GM23338 (cell line): ENCODE measurements at regions not wholly inside any gene's neighbourhood (a gene's known extent, or its start where the extent isn't known, plus 50 kb on each side); places are given as distances from the start of the nearest gene placed in this dataset.

Experiments used
- ATAC-seq: fragments of 200-7000 bp; cut with Tn5 transposase; 3 replicates; pipeline ENCODE4 v1.9.1; 2020
- DNase-seq: peaks from one replicate; pipeline ENCODE4 v3.0.0-alpha.2; 2015; ENCODE audit warnings: low spot score
- H2AFZ ChIP-seq: fragments of 200-600 bp; sonication (generic); 2 replicates; pipeline ENCODE4 v1.8.0; 2016; ENCODE audit warnings: antibody characterized with exemption, mild to moderate bottlenecking, moderate library complexity
- H3F3A ChIP-seq: fragments of 200-600 bp; sonication (generic); replicated peaks from 2 replicates; pipeline ENCODE4 v1.8.0; 2017; ENCODE audit warnings: antibody characterized with exemption, mixed run types, low read depth
- H3K27ac ChIP-seq: fragments of 200-600 bp; sonication (generic); 2 replicates; pipeline ENCODE4 v1.6.1; 2016; ENCODE audit warnings: low read depth
- H3K27me3 ChIP-seq: fragments of 200-600 bp; sonication (generic); 2 replicates; pipeline ENCODE4 v1.8.0; 2016; ENCODE audit warnings: mild to moderate bottlenecking, mixed run types, moderate library complexity; ENCODE audit not compliant: insufficient read depth
- H3K36me3 ChIP-seq: fragments of 200-600 bp; sonication (generic); 2 replicates; pipeline ENCODE4 v1.8.0; 2016; ENCODE audit warnings: mild to moderate bottlenecking; ENCODE audit not compliant: insufficient read depth
- H3K4me1 ChIP-seq: fragments of 200-600 bp; sonication (generic); 2 replicates; pipeline ENCODE4 v1.8.0; 2016; ENCODE audit warnings: mild to moderate bottlenecking, moderate library complexity; ENCODE audit not compliant: insufficient read depth
- H3K4me2 ChIP-seq: fragments of 200-600 bp; sonication (generic); 2 replicates; pipeline ENCODE4 v1.7.1; 2017; ENCODE audit warnings: mixed run types
- H3K4me3 ChIP-seq: fragments of 200-600 bp; sonication (generic); 2 replicates; pipeline ENCODE4 v1.6.1; 2016; ENCODE audit warnings: mixed run types
- H3K79me2 ChIP-seq: fragments of 200-600 bp; sonication (generic); replicated peaks from 2 replicates; pipeline ENCODE4 v1.8.0; 2017; ENCODE audit warnings: mild to moderate bottlenecking; ENCODE audit not compliant: insufficient read depth
- H3K9me2 ChIP-seq: fragments of 200-600 bp; sonication (generic); 2 replicates; pipeline ENCODE4 v1.8.0; 2017; ENCODE audit not compliant: insufficient read depth
- H4K20me1 ChIP-seq: fragments of 200-600 bp; sonication (generic); replicated peaks from 2 replicates; pipeline ENCODE4 v1.8.0; 2017; ENCODE audit warnings: mild to moderate bottlenecking; ENCODE audit not compliant: insufficient read depth
- H3K27ac Mint-ChIP-seq: 2 replicates; pipeline ENCODE4 v1.8.0; 2020; ENCODE audit warnings: inconsistent platforms, mild to moderate bottlenecking, moderate library complexity, mixed read lengths
- H3K27me3 Mint-ChIP-seq: 3 replicates; pipeline ENCODE4 v1.8.0; 2022; ENCODE audit warnings: low read depth, mild to moderate bottlenecking, moderate library complexity, mixed read lengths, inconsistent platforms; ENCODE audit not compliant: insufficient read depth, poor library complexity
- H3K36me3 Mint-ChIP-seq: 3 replicates; pipeline ENCODE4 v1.8.0; 2021; ENCODE audit warnings: low read depth, mild to moderate bottlenecking, inconsistent platforms, moderate library complexity, mixed read lengths
- H3K4me1 Mint-ChIP-seq: 3 replicates; pipeline ENCODE4 v1.8.0; 2020; ENCODE audit warnings: mild to moderate bottlenecking, inconsistent platforms, mixed read lengths
- H3K4me3 Mint-ChIP-seq: 3 replicates; pipeline ENCODE4 v1.8.0; 2021; ENCODE audit warnings: moderate library complexity, mild to moderate bottlenecking, inconsistent platforms, mixed read lengths
- H3K9me3 Mint-ChIP-seq: 3 replicates; pipeline ENCODE4 v1.8.0; 2020; ENCODE audit warnings: moderate library complexity, mild to moderate bottlenecking, inconsistent platforms, mixed read lengths
- CREB1 ChIP-seq: fragments of 250-450 bp; sonication (Bioruptor Pico); IDR thresholded peaks from 2 replicates; pipeline ENCODE4 v1.5.0; 2020; ENCODE audit warnings: low read depth, mild to moderate bottlenecking, moderate library complexity
- CTCF ChIP-seq, 2 experiments: fragments of 200-600 bp in 1 of 2; sonication (generic) in 1 of 2; conservative IDR thresholded peaks; 2 replicates each; pipeline versions ENCODE4 v1.5.1 to v1.6.1; 2016 to 2017; ENCODE audit warnings: antibody characterized with exemption in 2 of 2, low read depth in 2 of 2, mild to moderate bottlenecking in 2 of 2, moderate library complexity in 1 of 2
- ETS1 ChIP-seq: IDR thresholded peaks from 2 replicates; pipeline ENCODE4 v1.6.1; 2016; ENCODE audit warnings: antibody characterized with exemption
- EZH2 ChIP-seq: fragments of 200-600 bp; sonication (generic); IDR thresholded peaks from one replicate; pipeline ENCODE4 v1.8.0; 2017; ENCODE audit warnings: antibody characterized with exemption, mild to moderate bottlenecking, low read depth; ENCODE audit not compliant: unreplicated experiment
- EZH2phosphoT487 ChIP-seq: fragments of 200-600 bp; sonication (generic); IDR thresholded peaks from one replicate; pipeline ENCODE4 v1.8.1; 2018; ENCODE audit warnings: antibody characterized with exemption; ENCODE audit not compliant: unreplicated experiment
- JUNB ChIP-seq: IDR thresholded peaks from one replicate; pipeline ENCODE4 v1.6.1; 2016; ENCODE audit warnings: antibody characterized with exemption; ENCODE audit not compliant: unreplicated experiment
- NANOG ChIP-seq: IDR thresholded peaks from 2 replicates; pipeline ENCODE4 v1.6.1; 2016; ENCODE audit warnings: antibody characterized with exemption, borderline replicate concordance
- POLR2AphosphoS5 ChIP-seq: IDR thresholded peaks from 2 replicates; pipeline ENCODE4 v1.6.1; 2016; ENCODE audit warnings: antibody characterized with exemption, low read depth
- STAT1 ChIP-seq: IDR thresholded peaks from one replicate; pipeline ENCODE4 v1.6.1; 2016; ENCODE audit warnings: antibody characterized with exemption; ENCODE audit not compliant: unreplicated experiment
- ZNF114 ChIP-seq: fragments of 250-450 bp; sonication (Bioruptor Pico); IDR thresholded peaks from 2 replicates; pipeline ENCODE4 v1.5.0; 2020; ENCODE audit warnings: mild to moderate bottlenecking, moderate library complexity
- ZNF331 ChIP-seq: fragments of 250-450 bp; sonication (Bioruptor Pico); IDR thresholded peaks from 2 replicates; pipeline ENCODE4 v1.5.0; 2020; ENCODE audit warnings: low read depth, mild to moderate bottlenecking, moderate library complexity
- TF ChIP-seq, protein P1 (sequence below): fragments of 250-450 bp; sonication (Bioruptor Pico); IDR thresholded peaks from 2 replicates; pipeline ENCODE4 v1.5.0; 2020; ENCODE audit warnings: mild to moderate bottlenecking, moderate library complexity

DNA sequence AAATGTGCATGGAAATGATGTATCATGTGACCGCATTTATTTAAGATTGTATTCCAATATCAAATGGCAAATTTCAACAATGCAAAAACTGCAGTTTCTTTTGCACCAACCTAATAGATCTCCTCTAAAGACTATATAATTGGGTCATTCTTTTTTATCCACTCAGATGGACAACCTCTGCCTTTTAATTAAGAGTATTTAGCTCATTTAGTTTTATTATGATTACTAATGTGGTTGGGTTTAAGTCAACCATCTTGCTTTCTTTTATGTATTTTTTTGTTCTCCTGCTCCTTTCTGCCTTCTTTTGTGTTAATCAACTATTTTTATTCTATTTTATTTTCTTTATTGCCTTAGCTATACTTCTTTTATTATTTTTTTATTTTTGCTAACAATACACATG is 468.5 kb upstream of the MKI67 start (continued):
- TF ChIP-seq CTCF (conservative IDR thresholded peaks at IDR 0.05; ENCODE audit: low read depth in 2 of 2) (no peak), POLR2AphosphoS5 (no peak), NANOG (no peak)

- Mint-ChIP-seq H3K36me3 (no peaks in the 10 kb centered on the region), H3K4me3 (no peak overlapping the region), H3K27me3 (peaks cover 4% of the 10 kb centered on the region), H3K9me3 (no peaks in the 10 kb centered on the region), H3K4me1 (no peaks in the 10 kb centered on the region), H3K27ac (no peak overlapping the region)
- Histone ChIP-seq H3F3A (no peaks in the 10 kb centered on the region), H3K9me2 (no peaks in the 10 kb centered on the region), H3K36me3 (no peaks in the 10 kb centered on the region; the same call in 1 of the 2 replicates), H3K4me3 (no peak overlapping the region), H3K79me2 (no peaks in the 10 kb centered on the region), H3K27me3 (no peaks in the 10 kb centered on the region), H3K4me1 (no peaks in the 10 kb centered on the region), H2AFZ (0 out of 2 replicates have a peak overlapping the region, but pooled peaks have one; percentile 12), H3K4me2 (no peak overlapping the region), H3K27ac (no peak overlapping the region), H4K20me1 (no peaks in the 10 kb centered on the region)
- ATAC-seq (no peak), DNase-seq (no peak)
- TF ChIP-seq EZH2phosphoT487 (no peak), ZNF114 (CRISPR knock-in tag) (no peak), JUNB (no peak), CTCF (conservative IDR thresholded peaks at IDR 0.05; ENCODE audit: low read depth in 2 of 2) (no peak), NANOG (no peak), STAT1 (no peak), CREB1 (CRISPR knock-in tag) (no peak), EZH2 (no peak), ZNF331 (CRISPR knock-in tag) (no peak), POLR2AphosphoS5 (no peak), ETS1 (no peak)
- TF ChIP-seq, protein P1, sequence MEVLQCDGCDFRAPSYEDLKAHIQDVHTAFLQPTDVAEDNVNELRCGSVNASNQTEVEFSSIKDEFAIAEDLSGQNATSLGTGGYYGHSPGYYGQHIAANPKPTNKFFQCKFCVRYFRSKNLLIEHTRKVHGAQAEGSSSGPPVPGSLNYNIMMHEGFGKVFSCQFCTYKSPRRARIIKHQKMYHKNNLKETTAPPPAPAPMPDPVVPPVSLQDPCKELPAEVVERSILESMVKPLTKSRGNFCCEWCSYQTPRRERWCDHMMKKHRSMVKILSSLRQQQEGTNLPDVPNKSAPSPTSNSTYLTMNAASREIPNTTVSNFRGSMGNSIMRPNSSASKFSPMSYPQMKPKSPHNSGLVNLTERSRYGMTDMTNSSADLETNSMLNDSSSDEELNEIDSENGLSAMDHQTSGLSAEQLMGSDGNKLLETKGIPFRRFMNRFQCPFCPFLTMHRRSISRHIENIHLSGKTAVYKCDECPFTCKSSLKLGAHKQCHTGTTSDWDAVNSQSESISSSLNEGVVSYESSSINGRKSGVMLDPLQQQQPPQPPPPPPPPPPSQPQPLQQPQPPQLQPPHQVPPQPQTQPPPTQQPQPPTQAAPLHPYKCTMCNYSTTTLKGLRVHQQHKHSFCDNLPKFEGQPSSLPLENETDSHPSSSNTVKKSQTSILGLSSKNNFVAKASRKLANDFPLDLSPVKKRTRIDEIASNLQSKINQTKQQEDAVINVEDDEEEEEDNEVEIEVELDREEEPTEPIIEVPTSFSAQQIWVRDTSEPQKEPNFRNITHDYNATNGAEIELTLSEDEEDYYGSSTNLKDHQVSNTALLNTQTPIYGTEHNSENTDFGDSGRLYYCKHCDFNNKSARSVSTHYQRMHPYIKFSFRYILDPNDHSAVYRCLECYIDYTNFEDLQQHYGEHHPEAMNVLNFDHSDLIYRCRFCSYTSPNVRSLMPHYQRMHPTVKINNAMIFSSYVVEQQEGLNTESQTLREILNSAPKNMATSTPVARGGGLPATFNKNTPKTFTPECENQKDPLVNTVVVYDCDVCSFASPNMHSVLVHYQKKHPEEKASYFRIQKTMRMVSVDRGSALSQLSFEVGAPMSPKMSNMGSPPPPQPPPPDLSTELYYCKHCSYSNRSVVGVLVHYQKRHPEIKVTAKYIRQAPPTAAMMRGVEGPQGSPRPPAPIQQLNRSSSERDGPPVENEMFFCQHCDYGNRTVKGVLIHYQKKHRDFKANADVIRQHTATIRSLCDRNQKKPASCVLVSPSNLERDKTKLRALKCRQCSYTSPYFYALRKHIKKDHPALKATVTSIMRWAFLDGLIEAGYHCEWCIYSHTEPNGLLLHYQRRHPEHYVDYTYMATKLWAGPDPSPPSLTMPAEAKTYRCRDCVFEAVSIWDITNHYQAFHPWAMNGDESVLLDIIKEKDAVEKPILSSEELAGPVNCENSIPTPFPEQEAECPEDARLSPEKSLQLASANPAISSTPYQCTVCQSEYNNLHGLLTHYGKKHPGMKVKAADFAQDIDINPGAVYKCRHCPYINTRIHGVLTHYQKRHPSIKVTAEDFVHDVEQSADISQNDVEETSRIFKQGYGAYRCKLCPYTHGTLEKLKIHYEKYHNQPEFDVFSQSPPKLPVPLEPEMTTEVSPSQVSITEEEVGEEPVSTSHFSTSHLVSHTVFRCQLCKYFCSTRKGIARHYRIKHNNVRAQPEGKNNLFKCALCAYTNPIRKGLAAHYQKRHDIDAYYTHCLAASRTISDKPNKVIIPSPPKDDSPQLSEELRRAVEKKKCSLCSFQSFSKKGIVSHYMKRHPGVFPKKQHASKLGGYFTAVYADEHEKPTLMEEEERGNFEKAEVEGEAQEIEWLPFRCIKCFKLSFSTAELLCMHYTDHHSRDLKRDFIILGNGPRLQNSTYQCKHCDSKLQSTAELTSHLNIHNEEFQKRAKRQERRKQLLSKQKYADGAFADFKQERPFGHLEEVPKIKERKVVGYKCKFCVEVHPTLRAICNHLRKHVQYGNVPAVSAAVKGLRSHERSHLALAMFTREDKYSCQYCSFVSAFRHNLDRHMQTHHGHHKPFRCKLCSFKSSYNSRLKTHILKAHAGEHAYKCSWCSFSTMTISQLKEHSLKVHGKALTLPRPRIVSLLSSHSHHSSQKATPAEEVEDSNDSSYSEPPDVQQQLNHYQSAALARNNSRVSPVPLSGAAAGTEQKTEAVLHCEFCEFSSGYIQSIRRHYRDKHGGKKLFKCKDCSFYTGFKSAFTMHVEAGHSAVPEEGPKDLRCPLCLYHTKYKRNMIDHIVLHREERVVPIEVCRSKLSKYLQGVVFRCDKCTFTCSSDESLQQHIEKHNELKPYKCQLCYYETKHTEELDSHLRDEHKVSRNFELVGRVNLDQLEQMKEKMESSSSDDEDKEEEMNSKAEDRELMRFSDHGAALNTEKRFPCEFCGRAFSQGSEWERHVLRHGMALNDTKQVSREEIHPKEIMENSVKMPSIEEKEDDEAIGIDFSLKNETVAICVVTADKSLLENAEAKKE = no peak
Measured at GRCh38 chr10:128596906-128597305, 470.7 kb upstream of the MKI67 start.
